ENCODE measurements at regions not wholly inside any gene's neighbourhood (a gene's known extent, or its start where the extent isn't known, plus 50 kb on each side); places are given as distances from the start of the nearest gene placed in this dataset.

GRCh38 chr12:24049101-24049500 lies 99.6 kb upstream of the SOX5 start:
- H3K9me3 Mint-ChIP-seq = peaks cover 0 to 6% (median 0%) of the 10 kb centered on the region in 3 donors
- no peaks in the 10 kb centered on the region for H3K27me3 Mint-ChIP-seq
- no peak overlapping the region for H3K27ac Mint-ChIP-seq
- H3K4me1 Mint-ChIP-seq = peaks cover 0 to 1% (median 0%) of the 10 kb centered on the region in 3 donors
- H3K36me3 Mint-ChIP-seq = no peaks in the 10 kb centered on the region
- H3K4me3 Mint-ChIP-seq = no peak overlapping the region

- H3K36me3 Mint-ChIP-seq = no peaks in the 10 kb centered on the region
- peaks cover 0 to 6% (median 0%) of the 10 kb centered on the region in 3 donors for H3K9me3 Mint-ChIP-seq
- H3K4me3 Mint-ChIP-seq = no peak overlapping the region
- no peak overlapping the region for H3K27ac Mint-ChIP-seq
- no peaks in the 10 kb centered on the region for H3K27me3 Mint-ChIP-seq
- peaks cover 0 to 1% (median 0%) of the 10 kb centered on the region in 3 donors for H3K4me1 Mint-ChIP-seq
Observed at GRCh38 chr12:24048446-24048845, 99.0 kb upstream of the SOX5 start.

- Mint-ChIP-seq H3K27me3 (no peaks in the 10 kb centered on the region), H3K27ac (no peak overlapping the region), H3K36me3 (no peaks in the 10 kb centered on the region), H3K4me1 (peaks cover 0 to 1% (median 0%) of the 10 kb centered on the region in 3 donors), H3K4me3 (no peak overlapping the region), H3K9me3 (peaks cover 0 to 6% (median 0%) of the 10 kb centered on the region in 3 donors)
Observed at GRCh38 chr12:24047326-24047725, 97.9 kb upstream of the SOX5 start.

GRCh38 chr12:24045816-24046257 lies 96.4 kb upstream of the SOX5 start:
- H3K4me1 Mint-ChIP-seq = peaks cover 0 to 1% (median 0%) of the 10 kb centered on the region in 3 donors
- H3K9me3 Mint-ChIP-seq = peaks cover 0 to 6% (median 0%) of the 10 kb centered on the region in 3 donors
- H3K27ac Mint-ChIP-seq = no peak overlapping the region
- no peaks in the 10 kb centered on the region for H3K27me3 Mint-ChIP-seq
- no peaks in the 10 kb centered on the region for H3K36me3 Mint-ChIP-seq
- no peak overlapping the region for H3K4me3 Mint-ChIP-seq

GRCh38 chr12:24044941-24045703 lies 95.7 kb upstream of the SOX5 start:
- Mint-ChIP-seq H3K4me3 (no peak overlapping the region), H3K27me3 (no peaks in the 10 kb centered on the region), H3K9me3 (peaks cover 0 to 6% (median 0%) of the 10 kb centered on the region in 3 donors), H3K27ac (no peak overlapping the region), H3K36me3 (no peaks in the 10 kb centered on the region), H3K4me1 (peaks cover 0 to 1% (median 0%) of the 10 kb centered on the region in 3 donors)

GRCh38 chr12:24042651-24043050 lies 93.2 kb upstream of the SOX5 start:
- Mint-ChIP-seq H3K4me1 (peaks cover 0 to 1% (median 0%) of the 10 kb centered on the region in 3 donors), H3K9me3 (no peaks in the 10 kb centered on the region), H3K27me3 (no peaks in the 10 kb centered on the region), H3K36me3 (no peaks in the 10 kb centered on the region), H3K4me3 (no peak overlapping the region), H3K27ac (no peak overlapping the region)

GRCh38 chr12:24039113-24039525 lies 89.6 kb upstream of the SOX5 start:
- Mint-ChIP-seq H3K27me3 (no peaks in the 10 kb centered on the region), H3K27ac (no peak overlapping the region), H3K4me3 (no peak overlapping the region), H3K36me3 (no peaks in the 10 kb centered on the region), H3K9me3 (no peaks in the 10 kb centered on the region), H3K4me1 (no peaks in the 10 kb centered on the region)

- Mint-ChIP-seq H3K4me3 (peak overlapping the region in 1 of 4 donors; percentile 12), H3K27ac (no peak overlapping the region), H3K9me3 (no peaks in the 10 kb centered on the region), H3K27me3 (no peaks in the 10 kb centered on the region), H3K4me1 (no peaks in the 10 kb centered on the region), H3K36me3 (no peaks in the 10 kb centered on the region)
Observed at GRCh38 chr12:24038211-24038997, 88.9 kb upstream of the SOX5 start.

GRCh38 chr12:24036438-24037216 lies 87.2 kb upstream of the SOX5 start:
- H3K4me1 Mint-ChIP-seq = no peaks in the 10 kb centered on the region
- H3K4me3 Mint-ChIP-seq = no peak overlapping the region
- H3K36me3 Mint-ChIP-seq = no peaks in the 10 kb centered on the region
- H3K27ac Mint-ChIP-seq = no peak overlapping the region
- no peaks in the 10 kb centered on the region for H3K9me3 Mint-ChIP-seq
- no peaks in the 10 kb centered on the region for H3K27me3 Mint-ChIP-seq

- Mint-ChIP-seq H3K4me3 (no peak overlapping the region), H3K27me3 (no peaks in the 10 kb centered on the region), H3K9me3 (no peaks in the 10 kb centered on the region), H3K36me3 (no peaks in the 10 kb centered on the region), H3K4me1 (peaks cover 0 to 2% (median 0%) of the 10 kb centered on the region in 3 donors), H3K27ac (no peak overlapping the region)
Observed at GRCh38 chr12:24034894-24035293, 85.4 kb upstream of the SOX5 start.

- peaks cover 0 to 2% (median 0%) of the 10 kb centered on the region in 3 donors for H3K4me1 Mint-ChIP-seq
- H3K27ac Mint-ChIP-seq = no peak overlapping the region
- no peak overlapping the region for H3K4me3 Mint-ChIP-seq
- no peaks in the 10 kb centered on the region for H3K36me3 Mint-ChIP-seq
- H3K27me3 Mint-ChIP-seq = no peaks in the 10 kb centered on the region
- H3K9me3 Mint-ChIP-seq = no peaks in the 10 kb centered on the region
Observed at GRCh38 chr12:24034160-24034559, 84.7 kb upstream of the SOX5 start.

GRCh38 chr12:24027352-24027751 lies 77.9 kb upstream of the SOX5 start:
- H3K36me3 Mint-ChIP-seq = no peaks in the 10 kb centered on the region

GRCh38 chr12:24025153-24025798 lies 75.8 kb upstream of the SOX5 start:
- no peaks in the 10 kb centered on the region for H3K4me1 Mint-ChIP-seq
- H3K9me3 Mint-ChIP-seq = no peaks in the 10 kb centered on the region
- H3K27ac Mint-ChIP-seq = no peak overlapping the region
- H3K4me3 Mint-ChIP-seq = no peak overlapping the region
- H3K27me3 Mint-ChIP-seq = no peaks in the 10 kb centered on the region
- no peaks in the 10 kb centered on the region for H3K36me3 Mint-ChIP-seq

More at GRCh38 chr12:24027352-24027751, 77.9 kb upstream of the SOX5 start:
- H3K9me3 Mint-ChIP-seq = no peaks in the 10 kb centered on the region
- H3K27me3 Mint-ChIP-seq = no peaks in the 10 kb centered on the region
- no peak overlapping the region for H3K4me3 Mint-ChIP-seq
- H3K27ac Mint-ChIP-seq = no peak overlapping the region
- peaks cover 0 to 2% (median 0%) of the 10 kb centered on the region in 3 donors for H3K4me1 Mint-ChIP-seq

GRCh38 chr12:24023081-24023480 lies 73.6 kb upstream of the SOX5 start:
- Mint-ChIP-seq H3K4me3 (no peak overlapping the region), H3K4me1 (no peaks in the 10 kb centered on the region), H3K9me3 (no peaks in the 10 kb centered on the region), H3K36me3 (no peaks in the 10 kb centered on the region), H3K27ac (no peak overlapping the region), H3K27me3 (no peaks in the 10 kb centered on the region)

All from IgD-negative memory B cell (primary cell).